Small intestine (tissue), 7 donors: ENCODE measurements at regions not wholly inside any gene's neighbourhood (a gene's known extent, or its start where the extent isn't known, plus 50 kb on each side); places are given as distances from the start of the nearest gene placed in this dataset.
A peak's percentile ranks its signal among the peaks of the same experiment; 100 is the strongest.

Experiments
- DNase-seq, 2 donors: peaks; one replicate each; pipeline versions ENCODE4 v3.0.0 to v3.0.0-alpha.2; 2013
- FAIRE-seq: peaks from 2 replicates; lab custom pipeline; 2012; peaks lifted over from hg19 to GRCh38; lab: Jason Lieb, UNC
- H3K27ac ChIP-seq, 3 donors: one replicate each; pipeline ENCODE4 v1.5.1; 2013; ENCODE audit warnings: low read length in 2 of 3, mild to moderate bottlenecking in 2 of 3, control low read depth in 1 of 3, inconsistent platforms in 1 of 3, low read depth in 1 of 3, moderate library complexity in 1 of 3
- H3K27me3 ChIP-seq, 3 donors: one replicate each; pipeline ENCODE4 v1.6.1; 2013; ENCODE audit warnings: low read length in 3 of 3, inconsistent platforms in 1 of 3; ENCODE audit not compliant: control insufficient read depth in 3 of 3, insufficient read depth in 3 of 3
- H3K36me3 ChIP-seq, 3 donors: one replicate each; pipeline ENCODE4 v1.6.1; 2013; ENCODE audit warnings: low read length in 3 of 3, inconsistent platforms in 1 of 3, low read depth in 1 of 3, mild to moderate bottlenecking in 1 of 3, moderate library complexity in 1 of 3; ENCODE audit not compliant: control insufficient read depth in 3 of 3, insufficient read depth in 2 of 3
- H3K4me1 ChIP-seq, 3 donors: one replicate each; pipeline ENCODE4 v1.6.1; 2013; ENCODE audit warnings: low read length in 2 of 3, inconsistent platforms in 1 of 3, low read depth in 1 of 3, mild to moderate bottlenecking in 1 of 3, moderate library complexity in 1 of 3; ENCODE audit not compliant: control insufficient read depth in 3 of 3, insufficient read depth in 2 of 3
- H3K4me3 ChIP-seq, 3 donors: one replicate each; pipeline ENCODE4 v1.5.1; 2013; ENCODE audit warnings: low read length in 3 of 3, control low read depth in 1 of 3, inconsistent platforms in 1 of 3, low read depth in 1 of 3, mild to moderate bottlenecking in 1 of 3, moderate library complexity in 1 of 3
- H3K9me3 ChIP-seq, 2 donors: one replicate each; pipeline ENCODE4 v1.6.1; 2013; ENCODE audit warnings: low read depth in 1 of 2, low read length in 1 of 2; ENCODE audit not compliant: control insufficient read depth in 2 of 2, insufficient read depth in 1 of 2
- WGBS, 3 donors: extraction: QIAGEN DNeasy Blood & Tissue Kit; methylation state at CpG; one replicate each; pipeline ENCODE4 v1.1.7; 2013; 5-methylcytosine and 5-hydroxymethylcytosine counted together
- donor health status: healthy with polysubstance abuse.
- donor health status: control.
- donor health status: control.
- donor health status: Bipolar disorder and iron deficiency.
- donor health status: healthy.

GRCh38 chr4:119695216-119695615 is 66.6 kb upstream of the PDE5A start:
- 79 to 90% (median 80%) methylated on average over 2 of the region's 2 CpGs for WGBS, 3 donors
- no peaks in the 10 kb centered on the region for H3K36me3 ChIP-seq

GRCh38 chr4:119693126-119693525 is 64.5 kb upstream of the PDE5A start:
- peaks cover 0 to 5% of the 10 kb centered on the region in 2 donors for H3K9me3 ChIP-seq
- H3K4me3 ChIP-seq: no peak overlapping the region
- H3K36me3 ChIP-seq: no peaks in the 10 kb centered on the region
- no peak for DNase-seq
- no peaks in the 10 kb centered on the region for H3K27me3 ChIP-seq
- H3K27ac ChIP-seq: no peak overlapping the region
- H3K4me1 ChIP-seq: no peaks in the 10 kb centered on the region
- no peak for FAIRE-seq

More at GRCh38 chr4:119695216-119695615, 66.6 kb upstream of the PDE5A start:
- H3K4me1 ChIP-seq: no peaks in the 10 kb centered on the region
- no peak overlapping the region for H3K27ac ChIP-seq
- DNase-seq: no peak
- H3K9me3 ChIP-seq: peaks cover 0 to 5% of the 10 kb centered on the region in 2 donors
- H3K27me3 ChIP-seq: no peaks in the 10 kb centered on the region
- no peak for FAIRE-seq
- H3K4me3 ChIP-seq: no peak overlapping the region

DNA sequence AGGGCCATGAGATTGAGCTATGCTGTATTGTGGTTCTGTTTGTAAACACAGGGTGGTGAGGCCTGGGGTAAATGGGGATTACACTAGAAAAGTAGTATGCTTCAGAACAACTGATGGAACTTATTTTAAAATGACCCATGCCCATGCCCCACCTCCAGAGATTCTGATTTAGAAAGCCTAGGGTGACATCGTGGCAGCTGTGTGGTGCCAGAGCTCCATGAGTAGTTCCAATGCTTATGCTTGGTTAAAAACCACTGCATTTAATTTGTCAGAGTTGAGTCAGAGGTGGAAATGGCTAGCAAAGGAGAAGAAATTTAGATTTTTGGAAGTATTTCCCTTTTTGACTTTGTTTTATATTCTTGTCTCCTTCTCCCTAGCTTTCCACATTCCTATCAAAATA is 63.4 kb upstream of the PDE5A start:
- H3K36me3 ChIP-seq: no peaks in the 10 kb centered on the region
- no peaks in the 10 kb centered on the region for H3K4me1 ChIP-seq
- H3K27ac ChIP-seq: no peak overlapping the region
- no peak overlapping the region for H3K4me3 ChIP-seq
- H3K27me3 ChIP-seq: no peaks in the 10 kb centered on the region
- peaks cover 0 to 5% of the 10 kb centered on the region in 2 donors for H3K9me3 ChIP-seq
- no peak for FAIRE-seq
- 66 to 75% (median 72%) methylated on average over 1 of the region's 1 CpG for WGBS, 3 donors
- DNase-seq: no peak

DNA sequence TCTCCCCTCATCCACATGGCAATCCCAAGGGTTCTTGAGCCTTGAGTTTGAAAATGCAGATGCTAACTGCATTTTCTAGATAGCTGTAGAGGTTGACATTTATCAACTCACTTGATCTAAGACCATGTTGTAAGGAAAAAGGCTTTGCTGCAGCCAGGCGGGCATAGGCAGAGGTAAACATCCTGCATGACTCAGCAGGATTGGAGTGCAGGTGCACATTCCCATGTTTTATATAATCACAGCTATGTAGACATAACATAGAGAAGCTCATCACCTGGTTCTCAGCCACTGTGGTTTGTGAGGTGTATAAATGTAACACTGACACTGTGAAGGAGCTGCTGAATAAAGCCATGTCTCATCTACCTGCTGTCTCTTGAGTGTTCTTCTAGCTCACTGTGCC is 62.3 kb upstream of the PDE5A start:
- H3K4me1 ChIP-seq: no peaks in the 10 kb centered on the region
- FAIRE-seq: no peak
- H3K4me3 ChIP-seq: no peak overlapping the region
- DNase-seq: no peak
- no peaks in the 10 kb centered on the region for H3K27me3 ChIP-seq
- 67 to 83% (median 70%) methylated on average over 1 of the region's 1 CpG for WGBS, 3 donors
- H3K36me3 ChIP-seq: no peaks in the 10 kb centered on the region
- no peak overlapping the region for H3K27ac ChIP-seq
- H3K9me3 ChIP-seq: peaks cover 0 to 5% of the 10 kb centered on the region in 2 donors

GRCh38 chr4:119688446-119688845 is 59.8 kb upstream of the PDE5A start:
- no peak overlapping the region for H3K4me3 ChIP-seq
- DNase-seq (no peak), FAIRE-seq (no peak)
- peaks cover 0 to 5% of the 10 kb centered on the region in 2 donors for H3K9me3 ChIP-seq
- 63 to 87% (median 77%) methylated on average over 1 of the region's 1 CpG for WGBS, 3 donors
- H3K4me1 ChIP-seq: no peaks in the 10 kb centered on the region
- H3K36me3 ChIP-seq: no peaks in the 10 kb centered on the region
- no peak overlapping the region for H3K27ac ChIP-seq
- H3K27me3 ChIP-seq: no peaks in the 10 kb centered on the region

DNA sequence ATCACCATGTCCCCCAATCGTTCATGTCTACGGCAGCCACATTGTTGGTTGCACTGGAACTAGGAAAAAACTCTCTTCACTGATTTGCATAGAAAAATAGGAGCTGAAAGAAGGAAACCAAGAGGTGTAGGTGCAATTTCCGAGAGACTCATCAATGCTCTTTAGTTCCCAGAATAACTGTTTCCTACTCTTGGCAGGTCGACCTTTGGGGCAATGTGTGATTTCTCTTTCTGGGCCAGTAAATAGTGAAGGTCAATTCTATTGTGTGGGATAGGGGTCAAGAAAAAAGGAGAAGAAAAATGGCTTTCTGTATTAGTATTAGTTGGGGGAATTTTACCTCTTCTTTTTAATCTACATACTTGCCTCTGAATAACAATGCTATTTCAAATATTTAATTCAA is 55.9 kb upstream of the PDE5A start:
- Histone ChIP-seq H3K27ac (no peak overlapping the region), H3K4me3 (no peak overlapping the region), H3K4me1 (peaks cover 0 to 2% (median 0%) of the 10 kb centered on the region in 3 donors), H3K36me3 (no peaks in the 10 kb centered on the region), H3K27me3 (no peaks in the 10 kb centered on the region), H3K9me3 (no peaks in the 10 kb centered on the region)
- 77 to 82% (median 81%) methylated on average over 4 of the region's 4 CpGs for WGBS, 3 donors
- DNase-seq (no peak), FAIRE-seq (no peak)

DNA sequence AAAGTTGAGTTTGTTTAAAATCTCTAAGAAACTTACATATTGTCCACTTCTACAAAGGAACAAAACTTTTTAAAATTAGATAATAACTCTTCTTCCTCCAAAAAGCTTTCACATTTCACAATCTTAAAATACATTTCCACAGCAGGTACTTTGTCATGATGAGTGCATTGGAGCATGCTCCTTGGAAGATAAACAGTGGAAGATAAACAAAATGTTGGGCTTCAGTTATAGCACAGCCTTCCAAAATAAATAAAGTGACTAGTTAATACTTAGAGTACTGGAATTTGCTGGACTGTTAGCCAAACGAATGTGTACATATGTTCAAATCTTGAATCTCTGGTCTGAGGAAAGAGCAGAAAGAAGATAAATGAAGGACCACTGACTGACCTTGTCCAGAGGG is 54.9 kb upstream of the PDE5A start:
- WGBS, 3 donors: 31 to 42% (median 38%) methylated on average over 1 of the region's 1 CpG
- FAIRE-seq (no peak), DNase-seq (peak in 1 of 2 donors; percentile 6)
- no peak overlapping the region for H3K27ac ChIP-seq
- H3K4me3 ChIP-seq: no peak overlapping the region
- H3K9me3 ChIP-seq: no peaks in the 10 kb centered on the region
- peaks cover 0 to 2% (median 0%) of the 10 kb centered on the region in 3 donors for H3K4me1 ChIP-seq
- no peaks in the 10 kb centered on the region for H3K36me3 ChIP-seq
- no peaks in the 10 kb centered on the region for H3K27me3 ChIP-seq

DNA sequence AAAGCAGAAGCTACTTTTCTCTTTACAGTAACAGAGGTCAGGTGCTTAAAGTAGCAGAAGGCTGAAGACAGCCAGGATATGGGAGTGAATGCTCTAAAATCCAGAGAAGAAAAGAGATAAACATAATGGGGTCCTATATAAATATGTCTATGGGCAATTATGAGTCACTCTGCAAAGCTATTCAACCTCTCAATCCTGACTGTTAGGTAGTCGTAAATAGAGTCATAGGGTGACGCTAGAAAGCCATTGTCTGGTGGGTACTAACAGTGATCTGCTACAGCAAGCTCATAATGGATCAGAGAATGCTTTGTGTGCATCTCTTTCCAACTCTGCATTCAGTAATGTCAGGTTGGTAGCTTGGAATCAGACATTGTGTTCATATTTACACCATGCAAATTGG is 53.5 kb upstream of the PDE5A start:
- Histone ChIP-seq H3K36me3 (no peaks in the 10 kb centered on the region), H3K27ac (no peak overlapping the region), H3K4me3 (no peak overlapping the region), H3K27me3 (no peaks in the 10 kb centered on the region), H3K9me3 (no peaks in the 10 kb centered on the region), H3K4me1 (peaks cover 0 to 2% (median 0%) of the 10 kb centered on the region in 3 donors)
- FAIRE-seq: no peak
- 25 to 62% (median 58%) methylated on average over 2 of the region's 2 CpGs for WGBS, 3 donors
- no peak for DNase-seq

DNA sequence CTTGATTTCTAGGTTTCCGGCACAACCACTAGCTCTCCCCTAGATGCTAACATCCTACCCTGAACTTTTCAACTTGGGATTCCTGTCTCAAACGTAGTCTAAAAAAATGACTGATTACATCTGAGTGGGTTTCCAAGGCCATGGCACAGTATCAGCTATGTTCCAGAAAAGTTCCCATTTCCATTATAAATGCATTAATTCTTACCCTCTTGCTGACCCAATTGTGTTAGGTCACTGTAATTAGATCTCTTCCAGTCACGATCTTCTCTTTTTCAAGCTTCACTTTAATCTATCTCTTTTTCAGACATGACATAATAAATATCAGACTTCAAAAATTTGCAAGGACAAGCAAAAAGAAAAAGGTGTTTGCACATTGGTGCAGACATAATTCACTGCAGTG is 50.6 kb upstream of the PDE5A start:
- H3K27ac ChIP-seq: no peak overlapping the region
- H3K4me1 ChIP-seq: peaks cover 0 to 2% (median 0%) of the 10 kb centered on the region in 3 donors
- no peaks in the 10 kb centered on the region for H3K36me3 ChIP-seq
- H3K9me3 ChIP-seq: no peaks in the 10 kb centered on the region
- FAIRE-seq (no peak), DNase-seq (no peak)
- H3K4me3 ChIP-seq: no peak overlapping the region
- WGBS, 3 donors: 29 to 44% (median 37%) methylated on average over 3 of the region's 3 CpGs
- H3K27me3 ChIP-seq: no peaks in the 10 kb centered on the region
